GM21367 (cell line): ENCODE measurements at regions not wholly inside any gene's neighbourhood (a gene's known extent, or its start where the extent isn't known, plus 50 kb on each side); places are given as distances from the start of the nearest gene placed in this dataset.

Experiments
- ATAC-seq: cut with Tn5 transposase; IDR thresholded peaks from one replicate; pipeline ENCODE4 v1.9.1; 2021; ENCODE audit not compliant: unreplicated experiment

DNA sequence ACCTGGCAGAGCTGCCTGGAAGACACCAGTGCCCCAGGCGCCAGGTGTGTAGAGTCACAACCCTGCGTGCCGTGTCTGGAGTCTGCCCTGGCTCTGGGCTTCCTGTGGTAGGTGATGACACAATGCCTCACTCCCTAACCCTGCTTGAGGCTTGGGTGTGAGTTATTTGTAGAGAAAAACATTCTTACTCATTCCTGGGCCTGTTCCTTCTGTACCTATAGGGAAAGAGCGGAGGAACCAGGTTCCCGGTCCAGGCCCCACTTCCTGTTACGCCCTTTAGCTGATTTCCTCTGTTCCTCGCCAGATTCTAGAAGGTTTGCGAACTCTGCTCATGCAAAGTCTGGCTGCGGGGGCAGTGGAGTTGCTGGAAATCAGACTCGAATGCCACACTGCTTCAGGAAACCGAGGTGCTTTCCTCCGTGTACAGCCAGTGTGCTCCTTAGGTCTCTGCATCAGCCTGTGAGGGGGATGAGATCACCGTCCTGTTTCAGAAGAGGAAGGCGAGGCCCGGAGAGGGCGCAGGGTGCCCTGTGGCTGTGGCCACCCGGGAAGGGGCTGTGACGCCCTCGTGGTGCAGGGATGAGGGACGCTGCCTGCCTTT is 67.1 kb upstream of the DUSP22 start:
- ATAC-seq, result peak; percentile 19

- ATAC-seq, result no peak
These were observed 66.4 kb upstream of the DUSP22 start for GRCh38 chr6:225907-226306.

DNA sequence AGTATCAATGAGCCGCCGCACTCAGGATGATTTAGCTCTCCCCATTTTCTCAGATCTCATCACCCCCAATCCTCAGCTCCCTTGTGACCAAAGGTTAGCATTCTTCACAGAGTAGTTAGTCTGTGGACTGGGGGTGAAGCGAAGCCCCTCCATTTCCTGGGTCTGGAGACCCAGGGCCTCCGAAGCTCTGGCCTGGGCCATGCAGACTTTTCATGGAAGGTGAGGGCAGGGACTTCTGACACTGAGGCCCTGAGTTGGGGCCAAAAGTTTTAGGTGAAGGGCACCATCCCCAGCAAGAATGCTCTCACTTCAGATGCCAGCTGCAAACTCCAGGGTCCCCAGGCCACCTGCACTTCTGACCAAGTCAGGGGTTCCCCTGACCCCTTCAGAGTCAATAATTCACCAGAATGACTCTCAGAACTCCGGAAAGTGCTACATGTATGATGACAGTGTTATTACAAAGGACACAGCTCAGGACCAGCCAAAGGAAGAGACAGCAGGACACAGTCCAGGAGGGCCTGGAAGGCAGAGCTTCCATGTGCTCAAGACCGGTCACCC is 65.7 kb upstream of the DUSP22 start:
- ATAC-seq, result no peak

GRCh38 chr6:227074-227782 is 65.1 kb upstream of the DUSP22 start:
- ATAC-seq, result peak; percentile 31

- ATAC-seq, result no peak
These were observed 64.4 kb upstream of the DUSP22 start for GRCh38 chr6:227812-228338.

- ATAC-seq, result no peak
These were observed 63.2 kb upstream of the DUSP22 start for GRCh38 chr6:228881-229651.

- ATAC-seq, result no peak
These were observed 60.5 kb upstream of the DUSP22 start for GRCh38 chr6:231779-232178.

DNA sequence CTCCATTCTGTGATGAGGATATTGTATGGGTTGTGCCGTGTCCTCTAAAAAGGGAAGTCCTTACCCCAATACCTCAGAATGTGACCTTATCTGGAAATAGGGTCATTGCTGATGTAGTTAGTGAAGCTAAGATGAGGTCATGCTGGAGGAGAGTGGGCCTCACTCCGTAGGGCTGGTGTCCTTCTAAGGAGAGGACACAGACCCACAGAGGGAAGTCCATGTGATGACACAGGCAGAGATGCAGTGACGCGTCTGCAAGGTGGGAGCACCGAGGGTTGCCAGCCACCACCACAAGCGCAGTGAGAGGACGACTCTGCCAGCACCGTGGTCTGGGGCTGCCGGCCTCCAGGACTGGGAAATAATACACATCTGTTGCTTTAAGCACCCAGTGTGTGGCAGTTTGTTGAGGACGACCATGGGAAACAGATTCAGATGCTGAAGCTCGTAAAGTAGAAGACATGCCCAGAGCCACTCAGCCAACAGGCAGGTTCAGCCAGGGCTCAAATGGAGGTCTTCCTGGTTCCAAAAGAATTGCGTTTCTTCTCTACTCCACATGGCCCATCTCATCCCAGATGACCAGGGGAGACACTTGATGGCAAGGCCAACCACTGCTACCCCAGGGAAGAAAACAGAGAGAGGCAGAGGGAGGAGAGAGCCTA is 59.2 kb upstream of the DUSP22 start:
- ATAC-seq, result no peak

DNA sequence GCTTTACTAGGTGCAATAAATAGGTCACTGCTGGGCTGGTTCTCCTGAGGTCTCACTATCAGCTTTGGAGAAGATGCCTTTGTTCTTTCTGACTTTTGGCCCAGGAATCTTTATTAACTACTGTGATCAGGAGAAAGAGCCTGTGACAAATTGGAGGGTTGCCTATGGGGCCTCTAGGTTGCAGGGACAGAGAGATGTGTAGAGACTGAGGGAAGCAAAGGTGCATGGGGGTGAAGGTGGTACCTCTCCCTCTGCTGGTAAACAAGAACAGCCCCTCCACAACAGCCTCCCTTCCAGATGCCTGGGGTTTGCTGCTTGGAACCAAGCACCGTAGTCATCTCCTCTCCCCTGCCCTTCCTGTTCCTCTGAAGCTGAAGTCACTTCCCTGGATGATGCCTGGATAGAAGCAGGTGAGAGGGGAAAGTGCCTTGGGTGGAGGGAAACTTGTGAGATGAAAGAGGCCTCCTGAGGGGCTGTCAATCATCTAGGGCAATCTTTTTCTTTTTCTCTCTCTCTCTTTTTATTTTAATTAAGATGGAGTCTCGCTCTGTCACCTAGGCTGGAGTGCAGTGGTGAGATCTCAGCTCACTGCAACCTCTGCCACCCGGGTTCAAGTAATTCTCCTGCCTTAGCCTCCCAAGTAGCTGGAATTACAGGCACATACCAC is 57.4 kb upstream of the DUSP22 start:
- no peak for ATAC-seq

GRCh38 chr6:235763-236360 is 56.4 kb upstream of the DUSP22 start:
- ATAC-seq, result peak; percentile 54

GRCh38 chr6:236519-236918 is 55.8 kb upstream of the DUSP22 start:
- ATAC-seq, result no peak

- no peak for ATAC-seq
These were observed 52.1 kb upstream of the DUSP22 start for GRCh38 chr6:240151-240550.

DNA sequence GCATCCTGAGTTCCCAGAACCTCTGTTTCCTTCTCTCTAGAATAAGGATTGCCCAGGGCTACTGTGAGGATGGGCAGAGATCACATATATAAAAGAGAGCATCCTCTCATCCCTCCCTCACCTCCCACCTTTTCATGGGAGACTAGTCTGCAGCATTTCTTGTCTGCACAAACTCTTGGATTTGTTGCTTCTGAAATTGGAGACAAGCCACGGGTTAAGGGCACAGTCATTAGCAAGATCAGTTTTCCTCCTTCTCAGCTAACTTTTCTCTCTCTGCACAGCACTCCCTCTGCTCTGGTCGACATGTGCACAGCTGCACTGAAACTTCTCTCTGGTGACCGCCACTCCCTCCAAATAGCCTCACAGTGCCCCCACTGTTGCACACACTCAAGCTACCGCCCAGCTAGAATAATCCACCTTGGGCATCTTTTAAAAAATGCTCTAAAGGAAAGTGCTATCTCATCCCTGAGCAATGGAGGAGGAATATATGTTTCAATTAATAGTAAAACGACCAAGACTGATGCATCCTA is 50.9 kb upstream of the DUSP22 start:
- no peak for ATAC-seq
